ENCODE measurements at regions not wholly inside any gene's neighbourhood (a gene's known extent, or its start where the extent isn't known, plus 50 kb on each side); places are given as distances from the start of the nearest gene placed in this dataset.

DNA sequence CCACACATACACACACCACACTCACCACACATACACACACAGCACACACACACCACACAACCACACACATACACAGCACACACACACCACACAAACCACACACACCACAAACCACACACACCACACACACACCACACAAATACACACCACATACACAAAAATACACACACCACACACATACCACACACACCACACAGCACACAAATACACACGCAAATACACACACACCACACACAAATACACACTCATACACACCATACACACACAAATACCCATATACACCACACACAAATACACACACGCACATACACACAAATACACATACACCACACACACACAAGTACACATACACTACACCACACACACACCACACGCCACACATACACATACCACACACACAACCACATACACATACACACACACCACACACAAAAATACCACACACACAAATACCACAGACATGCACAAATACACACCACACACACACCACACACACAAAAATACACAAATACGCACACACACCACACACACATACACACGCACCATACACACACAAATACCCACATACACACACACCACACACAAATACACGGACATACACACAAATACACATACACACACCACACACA, 134.6 kb upstream of the TWIST2 start:
- H3F3A ChIP-seq (replicated peaks; ENCODE audit: insufficient read depth) = no peaks in the 10 kb centered on the region
- no peak overlapping the region for H3K27ac ChIP-seq (ENCODE audit: low read depth in 2 of 2, low read length in 1 of 2)
- no peaks in the 10 kb centered on the region for H3K9me2 ChIP-seq
- no peaks in the 10 kb centered on the region for H3K4me1 ChIP-seq (ENCODE audit: control insufficient read depth in 1 of 2, insufficient read depth in 2 of 2, low read depth in 1 of 2, low read length in 1 of 2)
- TF ChIP-seq, protein P1, sequence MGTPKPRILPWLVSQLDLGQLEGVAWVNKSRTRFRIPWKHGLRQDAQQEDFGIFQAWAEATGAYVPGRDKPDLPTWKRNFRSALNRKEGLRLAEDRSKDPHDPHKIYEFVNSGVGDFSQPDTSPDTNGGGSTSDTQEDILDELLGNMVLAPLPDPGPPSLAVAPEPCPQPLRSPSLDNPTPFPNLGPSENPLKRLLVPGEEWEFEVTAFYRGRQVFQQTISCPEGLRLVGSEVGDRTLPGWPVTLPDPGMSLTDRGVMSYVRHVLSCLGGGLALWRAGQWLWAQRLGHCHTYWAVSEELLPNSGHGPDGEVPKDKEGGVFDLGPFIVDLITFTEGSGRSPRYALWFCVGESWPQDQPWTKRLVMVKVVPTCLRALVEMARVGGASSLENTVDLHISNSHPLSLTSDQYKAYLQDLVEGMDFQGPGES (IDR thresholded peaks at IDR 0.05; ENCODE audit: low read depth, low read length) = no peak
- TF ChIP-seq, protein P2, sequence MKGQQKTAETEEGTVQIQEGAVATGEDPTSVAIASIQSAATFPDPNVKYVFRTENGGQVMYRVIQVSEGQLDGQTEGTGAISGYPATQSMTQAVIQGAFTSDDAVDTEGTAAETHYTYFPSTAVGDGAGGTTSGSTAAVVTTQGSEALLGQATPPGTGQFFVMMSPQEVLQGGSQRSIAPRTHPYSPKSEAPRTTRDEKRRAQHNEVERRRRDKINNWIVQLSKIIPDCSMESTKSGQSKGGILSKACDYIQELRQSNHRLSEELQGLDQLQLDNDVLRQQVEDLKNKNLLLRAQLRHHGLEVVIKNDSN (IDR thresholded peaks at IDR 0.05; ENCODE audit: borderline replicate concordance, low read depth) = no peak
- TF ChIP-seq, protein P3, sequence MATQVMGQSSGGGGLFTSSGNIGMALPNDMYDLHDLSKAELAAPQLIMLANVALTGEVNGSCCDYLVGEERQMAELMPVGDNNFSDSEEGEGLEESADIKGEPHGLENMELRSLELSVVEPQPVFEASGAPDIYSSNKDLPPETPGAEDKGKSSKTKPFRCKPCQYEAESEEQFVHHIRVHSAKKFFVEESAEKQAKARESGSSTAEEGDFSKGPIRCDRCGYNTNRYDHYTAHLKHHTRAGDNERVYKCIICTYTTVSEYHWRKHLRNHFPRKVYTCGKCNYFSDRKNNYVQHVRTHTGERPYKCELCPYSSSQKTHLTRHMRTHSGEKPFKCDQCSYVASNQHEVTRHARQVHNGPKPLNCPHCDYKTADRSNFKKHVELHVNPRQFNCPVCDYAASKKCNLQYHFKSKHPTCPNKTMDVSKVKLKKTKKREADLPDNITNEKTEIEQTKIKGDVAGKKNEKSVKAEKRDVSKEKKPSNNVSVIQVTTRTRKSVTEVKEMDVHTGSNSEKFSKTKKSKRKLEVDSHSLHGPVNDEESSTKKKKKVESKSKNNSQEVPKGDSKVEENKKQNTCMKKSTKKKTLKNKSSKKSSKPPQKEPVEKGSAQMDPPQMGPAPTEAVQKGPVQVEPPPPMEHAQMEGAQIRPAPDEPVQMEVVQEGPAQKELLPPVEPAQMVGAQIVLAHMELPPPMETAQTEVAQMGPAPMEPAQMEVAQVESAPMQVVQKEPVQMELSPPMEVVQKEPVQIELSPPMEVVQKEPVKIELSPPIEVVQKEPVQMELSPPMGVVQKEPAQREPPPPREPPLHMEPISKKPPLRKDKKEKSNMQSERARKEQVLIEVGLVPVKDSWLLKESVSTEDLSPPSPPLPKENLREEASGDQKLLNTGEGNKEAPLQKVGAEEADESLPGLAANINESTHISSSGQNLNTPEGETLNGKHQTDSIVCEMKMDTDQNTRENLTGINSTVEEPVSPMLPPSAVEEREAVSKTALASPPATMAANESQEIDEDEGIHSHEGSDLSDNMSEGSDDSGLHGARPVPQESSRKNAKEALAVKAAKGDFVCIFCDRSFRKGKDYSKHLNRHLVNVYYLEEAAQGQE (IDR thresholded peaks at IDR 0.05; ENCODE audit: low read depth, low read length) = no peak
- TF ChIP-seq, protein P4, sequence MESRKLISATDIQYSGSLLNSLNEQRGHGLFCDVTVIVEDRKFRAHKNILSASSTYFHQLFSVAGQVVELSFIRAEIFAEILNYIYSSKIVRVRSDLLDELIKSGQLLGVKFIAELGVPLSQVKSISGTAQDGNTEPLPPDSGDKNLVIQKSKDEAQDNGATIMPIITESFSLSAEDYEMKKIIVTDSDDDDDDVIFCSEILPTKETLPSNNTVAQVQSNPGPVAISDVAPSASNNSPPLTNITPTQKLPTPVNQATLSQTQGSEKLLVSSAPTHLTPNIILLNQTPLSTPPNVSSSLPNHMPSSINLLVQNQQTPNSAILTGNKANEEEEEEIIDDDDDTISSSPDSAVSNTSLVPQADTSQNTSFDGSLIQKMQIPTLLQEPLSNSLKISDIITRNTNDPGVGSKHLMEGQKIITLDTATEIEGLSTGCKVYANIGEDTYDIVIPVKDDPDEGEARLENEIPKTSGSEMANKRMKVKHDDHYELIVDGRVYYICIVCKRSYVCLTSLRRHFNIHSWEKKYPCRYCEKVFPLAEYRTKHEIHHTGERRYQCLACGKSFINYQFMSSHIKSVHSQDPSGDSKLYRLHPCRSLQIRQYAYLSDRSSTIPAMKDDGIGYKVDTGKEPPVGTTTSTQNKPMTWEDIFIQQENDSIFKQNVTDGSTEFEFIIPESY (IDR thresholded peaks at IDR 0.05; ENCODE audit: borderline replicate concordance, low read depth) = no peak
- no peak for TF ChIP-seq POLR2AphosphoS5 (IDR thresholded peaks at IDR 0.05; ENCODE audit: low read depth, low read length)
- TF ChIP-seq MXI1 (IDR thresholded peaks at IDR 0.05; ENCODE audit: low read depth, low read length) = no peak
- TF ChIP-seq RCOR1 (IDR thresholded peaks at IDR 0.05; ENCODE audit: low read length) = no peak
- no peak for TF ChIP-seq EZH2phosphoT487 (IDR thresholded peaks at IDR 0.05; ENCODE audit: borderline replicate concordance, low read depth)
- ChIA-PET POLR2A (no interaction called here), CTCF (no interaction called here)
- no peaks in the 10 kb centered on the region for H3K79me2 ChIP-seq (ENCODE audit: insufficient read depth)
- no peak overlapping the region for H3K9ac ChIP-seq
- WGBS (ENCODE audit: low lambda C conversion rate) = 83% methylated on average over 6 of the region's 6 CpGs
- no peak for DNase-seq
- H3K4me3 ChIP-seq (ENCODE audit: low read depth in 2 of 2, low read length in 1 of 2) = no peak overlapping the region
- no peaks in the 10 kb centered on the region for H3K9me3 ChIP-seq
- H4K20me1 ChIP-seq (ENCODE audit: insufficient read depth) = no peaks in the 10 kb centered on the region
- no peaks in the 10 kb centered on the region for H3K27me3 ChIP-seq (ENCODE audit: insufficient read depth)
- no peak overlapping the region for H2AFZ ChIP-seq (ENCODE audit: low read depth)
- H3K4me2 ChIP-seq = no peak overlapping the region
- no peaks in the 10 kb centered on the region for H3K36me3 ChIP-seq (replicated peaks in 1 of 2; ENCODE audit: control insufficient read depth in 1 of 2, insufficient read depth in 2 of 2, low read length in 1 of 2)

Data from SK-N-SH (cell line).